ENCODE measurements at regions not wholly inside any gene's neighbourhood (a gene's known extent, or its start where the extent isn't known, plus 50 kb on each side); places are given as distances from the start of the nearest gene placed in this dataset.

- Mint-ChIP-seq H3K4me3 (ENCODE audit: low read depth, unreplicated experiment) (no peak overlapping the region), H3K9me3 (ENCODE audit: low read depth, unreplicated experiment) (no peaks in the 10 kb centered on the region), H3K4me1 (ENCODE audit: low read depth, unreplicated experiment) (no peaks in the 10 kb centered on the region), H3K36me3 (ENCODE audit: insufficient read depth, unreplicated experiment) (no peaks in the 10 kb centered on the region), H3K27ac (ENCODE audit: unreplicated experiment) (no peak overlapping the region), H3K27me3 (ENCODE audit: unreplicated experiment) (peaks cover 38% of the 10 kb centered on the region)
- intact Hi-C loops (cut with micrococcal nuclease; ENCODE audit: unreplicated experiment) = no loop called here
- DNase-seq = no peak
- CTCF ChIA-PET = interaction anchor here (1.2 kb wide), 1 partner anchor 18 kb away, joined by 6 read pairs; no protein-coding TSS in a partner anchor
- no peak for TF ChIP-seq CTCF (IDR thresholded peaks at IDR 0.05; ENCODE audit: unreplicated experiment)
- no TSS peak for BruUV-seq (replicated peaks)
Measured at GRCh38 chr12:69087986-69088385, 151.4 kb upstream of the CPSF6 start.

GRCh38 chr12:69090722-69091121, 148.6 kb upstream of the CPSF6 start:
- H3K9me3 Mint-ChIP-seq (ENCODE audit: low read depth, unreplicated experiment) = no peaks in the 10 kb centered on the region
- TF ChIP-seq CTCF (IDR thresholded peaks at IDR 0.05; ENCODE audit: unreplicated experiment) = no peak
- H3K36me3 Mint-ChIP-seq (ENCODE audit: insufficient read depth, unreplicated experiment) = no peaks in the 10 kb centered on the region
- no peak overlapping the region for H3K4me3 Mint-ChIP-seq (ENCODE audit: low read depth, unreplicated experiment)
- CTCF ChIA-PET = no interaction called here
- H3K27ac Mint-ChIP-seq (ENCODE audit: unreplicated experiment) = no peak overlapping the region
- DNase-seq = no peak
- no TSS peak for BruUV-seq (replicated peaks)
- intact Hi-C loops (cut with micrococcal nuclease; ENCODE audit: unreplicated experiment) = no loop called here
- no peaks in the 10 kb centered on the region for H3K4me1 Mint-ChIP-seq (ENCODE audit: low read depth, unreplicated experiment)
- peaks cover 46% of the 10 kb centered on the region for H3K27me3 Mint-ChIP-seq (ENCODE audit: unreplicated experiment)

- Mint-ChIP-seq H3K9me3 (ENCODE audit: low read depth, unreplicated experiment) (no peaks in the 10 kb centered on the region), H3K27ac (ENCODE audit: unreplicated experiment) (no peak overlapping the region), H3K36me3 (ENCODE audit: insufficient read depth, unreplicated experiment) (no peaks in the 10 kb centered on the region), H3K4me3 (ENCODE audit: low read depth, unreplicated experiment) (no peak overlapping the region), H3K27me3 (ENCODE audit: unreplicated experiment) (peaks cover 45% of the 10 kb centered on the region), H3K4me1 (ENCODE audit: low read depth, unreplicated experiment) (no peaks in the 10 kb centered on the region)
- DNase-seq = no peak
- no TSS peak for BruUV-seq (replicated peaks)
- intact Hi-C loops (cut with micrococcal nuclease; ENCODE audit: unreplicated experiment) = no loop called here
- CTCF ChIA-PET = no interaction called here
- TF ChIP-seq CTCF (IDR thresholded peaks at IDR 0.05; ENCODE audit: unreplicated experiment) = no peak
Measured at GRCh38 chr12:69091442-69092017, 147.8 kb upstream of the CPSF6 start.

GRCh38 chr12:69092137-69092536, 147.2 kb upstream of the CPSF6 start:
- TF ChIP-seq CTCF (IDR thresholded peaks at IDR 0.05; ENCODE audit: unreplicated experiment) = no peak
- no peak for DNase-seq
- intact Hi-C loops (cut with micrococcal nuclease; ENCODE audit: unreplicated experiment) = no loop called here
- CTCF ChIA-PET = no interaction called here
- Mint-ChIP-seq H3K4me3 (ENCODE audit: low read depth, unreplicated experiment) (no peak overlapping the region), H3K4me1 (ENCODE audit: low read depth, unreplicated experiment) (no peaks in the 10 kb centered on the region), H3K27me3 (ENCODE audit: unreplicated experiment) (peaks cover 39% of the 10 kb centered on the region), H3K27ac (ENCODE audit: unreplicated experiment) (no peak overlapping the region), H3K36me3 (ENCODE audit: insufficient read depth, unreplicated experiment) (no peaks in the 10 kb centered on the region), H3K9me3 (ENCODE audit: low read depth, unreplicated experiment) (no peaks in the 10 kb centered on the region)
- BruUV-seq (replicated peaks) = no TSS peak
